BE2C (cell line): ENCODE measurements at regions not wholly inside any gene's neighbourhood (a gene's known extent, or its start where the extent isn't known, plus 50 kb on each side); places are given as distances from the start of the nearest gene placed in this dataset.

ENCODE experiments used
- DNase-seq: peaks from one replicate; pipeline ENCODE4 v3.0.0-alpha.2; 2020
- H3K27me3 ChIP-seq: fragments of 250-450 bp; sonication (Bioruptor Pico); 2 replicates; pipeline ENCODE4 v1.5.1; 2020; ENCODE audit warnings: mild to moderate bottlenecking
- H3K36me3 ChIP-seq: fragments of 250-450 bp; sonication (Bioruptor Pico); 2 replicates; pipeline ENCODE4 v1.5.1; 2020; ENCODE audit warnings: mild to moderate bottlenecking
- H3K4me1 ChIP-seq: fragments of 250-450 bp; sonication (Bioruptor Pico); 2 replicates; pipeline ENCODE4 v1.5.1; 2020
- H3K4me3 ChIP-seq: 2 replicates; pipeline ENCODE4 v1.5.1; 2011; ENCODE audit warnings: low read depth, low read length
- H3K9me3 ChIP-seq: fragments of 250-450 bp; sonication (Bioruptor Pico); 2 replicates; pipeline ENCODE4 v1.5.1; 2020
- TF ChIP-seq, protein P1 (sequence below): IDR thresholded peaks from 2 replicates; pipeline ENCODE4 v1.5.1; 2012; ENCODE audit warnings: mild to moderate bottlenecking, low read depth, low read length

DNA sequence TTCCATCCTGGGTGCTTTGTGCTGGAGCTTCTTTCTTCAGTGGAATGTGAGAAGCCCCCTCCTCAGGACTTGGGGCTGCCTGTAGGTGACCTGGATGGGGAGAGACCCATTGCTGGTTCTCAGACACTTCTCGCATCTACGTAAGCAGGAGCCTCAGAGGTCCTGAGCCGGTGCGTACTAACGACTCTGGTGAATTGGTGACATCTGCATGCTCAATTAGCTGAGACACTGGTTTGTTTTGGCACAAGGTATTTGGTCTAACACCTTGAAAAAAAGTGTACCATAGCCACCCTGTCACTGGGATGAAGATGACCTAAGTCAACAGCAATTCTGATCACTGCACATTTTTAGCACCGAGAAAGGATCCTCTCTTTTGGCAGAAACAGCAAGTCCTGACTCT lies 57.7 kb downstream of the LRRC30 start:
- Histone ChIP-seq H3K4me3 (no peak overlapping the region), H3K4me1 (no peaks in the 10 kb centered on the region), H3K27me3 (no peaks in the 10 kb centered on the region), H3K36me3 (no peaks in the 10 kb centered on the region), H3K9me3 (no peaks in the 10 kb centered on the region)
- DNase-seq, result no peak
- TF ChIP-seq, protein P1, sequence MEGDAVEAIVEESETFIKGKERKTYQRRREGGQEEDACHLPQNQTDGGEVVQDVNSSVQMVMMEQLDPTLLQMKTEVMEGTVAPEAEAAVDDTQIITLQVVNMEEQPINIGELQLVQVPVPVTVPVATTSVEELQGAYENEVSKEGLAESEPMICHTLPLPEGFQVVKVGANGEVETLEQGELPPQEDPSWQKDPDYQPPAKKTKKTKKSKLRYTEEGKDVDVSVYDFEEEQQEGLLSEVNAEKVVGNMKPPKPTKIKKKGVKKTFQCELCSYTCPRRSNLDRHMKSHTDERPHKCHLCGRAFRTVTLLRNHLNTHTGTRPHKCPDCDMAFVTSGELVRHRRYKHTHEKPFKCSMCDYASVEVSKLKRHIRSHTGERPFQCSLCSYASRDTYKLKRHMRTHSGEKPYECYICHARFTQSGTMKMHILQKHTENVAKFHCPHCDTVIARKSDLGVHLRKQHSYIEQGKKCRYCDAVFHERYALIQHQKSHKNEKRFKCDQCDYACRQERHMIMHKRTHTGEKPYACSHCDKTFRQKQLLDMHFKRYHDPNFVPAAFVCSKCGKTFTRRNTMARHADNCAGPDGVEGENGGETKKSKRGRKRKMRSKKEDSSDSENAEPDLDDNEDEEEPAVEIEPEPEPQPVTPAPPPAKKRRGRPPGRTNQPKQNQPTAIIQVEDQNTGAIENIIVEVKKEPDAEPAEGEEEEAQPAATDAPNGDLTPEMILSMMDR, result no peak

DNA sequence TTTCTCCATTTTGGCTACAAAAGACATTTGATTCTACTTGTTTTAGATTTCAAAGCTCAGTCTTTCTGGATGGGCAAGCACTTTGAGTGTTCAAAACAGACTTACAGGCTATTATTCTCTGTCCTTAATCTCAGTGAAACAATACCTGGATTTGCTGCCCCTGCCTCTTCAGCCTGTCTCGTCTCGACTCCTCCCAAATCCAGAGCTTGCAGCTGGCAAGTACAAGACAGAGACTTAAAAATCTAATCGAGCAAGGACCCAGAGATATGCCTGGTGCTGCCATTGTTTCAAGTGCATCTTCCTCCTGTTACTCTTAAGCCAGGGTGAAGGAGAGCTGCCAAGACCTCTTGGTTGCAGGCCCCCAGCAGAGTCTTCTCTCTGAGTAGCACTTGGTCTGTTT lies 59.2 kb downstream of the LRRC30 start:
- no peak overlapping the region for H3K4me3 ChIP-seq
- no peaks in the 10 kb centered on the region for H3K36me3 ChIP-seq
- TF ChIP-seq, protein P1, result no peak
- DNase-seq, result no peak
- H3K9me3 ChIP-seq, result no peaks in the 10 kb centered on the region
- H3K27me3 ChIP-seq, result no peaks in the 10 kb centered on the region
- H3K4me1 ChIP-seq, result no peaks in the 10 kb centered on the region

DNA sequence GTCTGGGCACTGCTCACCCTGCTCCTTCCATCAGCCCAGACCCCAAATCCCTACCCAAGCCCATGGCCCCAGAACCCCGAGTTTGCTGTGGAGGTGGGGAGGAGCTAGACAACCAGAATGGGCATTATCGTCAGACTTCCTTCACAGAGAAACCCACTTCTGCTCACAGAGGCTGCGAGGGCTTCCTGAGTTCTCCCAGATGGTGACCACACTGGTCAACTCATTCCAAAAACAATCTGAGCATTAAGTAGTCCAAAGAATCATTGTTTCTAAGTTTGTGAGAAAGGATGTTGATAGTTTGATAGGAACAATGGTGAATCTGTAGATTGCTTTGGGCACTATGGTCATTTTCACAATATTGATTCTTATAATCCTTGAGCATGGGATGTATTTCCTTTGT lies 60.2 kb downstream of the LRRC30 start:
- H3K9me3 ChIP-seq, result no peaks in the 10 kb centered on the region
- H3K36me3 ChIP-seq, result no peaks in the 10 kb centered on the region
- H3K4me1 ChIP-seq, result no peaks in the 10 kb centered on the region
- H3K4me3 ChIP-seq, result no peak overlapping the region
- no peak for DNase-seq
- TF ChIP-seq, protein P1, result no peak
- H3K27me3 ChIP-seq, result no peaks in the 10 kb centered on the region

DNA sequence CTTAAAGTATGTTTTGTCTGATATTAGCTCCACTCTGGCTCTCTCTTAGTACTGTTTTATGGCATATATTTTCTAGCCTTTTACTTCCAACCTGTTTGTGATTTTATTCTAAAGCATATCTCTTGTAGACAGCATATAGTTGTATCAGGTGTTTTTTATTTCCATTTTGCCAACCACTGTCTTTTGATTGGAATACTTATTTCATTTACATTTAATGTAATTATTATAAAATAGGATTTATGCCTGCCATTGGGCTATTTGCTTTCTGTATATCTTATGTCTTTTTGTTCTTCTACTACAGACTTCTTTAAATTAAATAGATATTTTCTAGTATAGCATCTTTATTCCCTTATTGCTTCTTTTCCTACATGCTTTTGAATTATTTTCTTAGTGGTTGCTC lies 67.3 kb downstream of the LRRC30 start:
- H3K36me3 ChIP-seq, result no peaks in the 10 kb centered on the region
- DNase-seq, result no peak
- no peak overlapping the region for H3K4me3 ChIP-seq
- no peaks in the 10 kb centered on the region for H3K4me1 ChIP-seq
- H3K9me3 ChIP-seq, result no peaks in the 10 kb centered on the region
- TF ChIP-seq, protein P1, result no peak
- H3K27me3 ChIP-seq, result no peaks in the 10 kb centered on the region

DNA sequence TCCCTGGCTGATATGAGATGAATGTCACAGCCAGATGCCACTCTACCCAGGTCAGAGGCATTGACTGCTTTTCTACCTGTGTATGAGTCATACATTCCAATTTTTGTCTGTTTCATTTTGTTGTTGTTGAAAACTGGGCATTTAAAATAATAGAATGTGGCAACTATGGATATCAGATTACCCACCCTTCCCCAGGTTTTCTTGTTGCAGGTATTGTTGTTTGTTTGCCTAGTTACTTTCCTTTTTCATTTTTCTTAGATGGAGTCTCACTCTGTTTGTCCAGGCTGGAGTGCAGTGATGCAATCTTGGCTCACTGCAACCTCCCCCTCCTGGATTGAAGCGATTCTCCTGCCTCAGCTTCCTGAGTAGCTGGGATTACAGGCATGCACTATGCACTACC lies 70.2 kb downstream of the LRRC30 start:
- no peak for DNase-seq
- H3K27me3 ChIP-seq, result no peaks in the 10 kb centered on the region
- TF ChIP-seq, protein P1, result no peak
- no peaks in the 10 kb centered on the region for H3K4me1 ChIP-seq
- H3K9me3 ChIP-seq, result no peaks in the 10 kb centered on the region
- no peaks in the 10 kb centered on the region for H3K36me3 ChIP-seq
- H3K4me3 ChIP-seq, result no peak overlapping the region

DNA sequence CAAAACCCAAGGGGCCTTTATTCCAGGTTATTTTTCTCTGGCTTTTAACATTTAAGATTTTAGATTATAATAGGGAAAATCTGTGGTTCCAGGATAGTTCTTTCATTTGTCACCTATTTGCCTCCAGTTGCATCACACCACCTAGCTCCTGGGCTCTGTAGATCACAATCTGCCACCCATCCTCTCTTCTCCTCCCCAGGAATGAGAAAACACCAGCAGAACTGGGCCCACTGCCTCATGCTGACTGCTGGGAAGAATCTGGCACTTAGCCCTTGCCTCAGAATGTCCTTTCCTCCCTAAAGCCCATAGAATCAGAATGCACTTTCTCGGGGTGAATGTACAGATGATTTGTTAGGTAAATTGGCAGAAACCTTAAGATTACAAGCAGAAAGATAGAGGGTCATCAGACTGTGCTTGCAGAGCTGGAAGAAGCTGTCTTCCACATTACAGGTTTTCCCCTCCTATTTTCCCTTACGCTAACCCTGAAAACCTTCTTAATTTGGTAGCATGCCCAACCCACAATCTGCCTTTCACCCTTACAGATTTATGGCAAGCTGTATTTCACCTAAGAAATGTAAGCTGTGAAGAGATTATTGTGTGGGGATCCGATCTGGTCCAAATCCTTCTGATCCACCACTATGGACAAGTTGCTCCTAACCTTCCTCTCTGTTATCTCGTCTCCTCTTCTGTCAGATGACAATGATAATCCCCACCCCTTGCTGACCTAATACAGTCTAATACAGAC lies 72.6 kb downstream of the LRRC30 start:
- no peaks in the 10 kb centered on the region for H3K9me3 ChIP-seq
- TF ChIP-seq, protein P1, result no peak

More for the DNA sequence above, 72.6 kb downstream of the LRRC30 start:
- no peak for DNase-seq
- no peaks in the 10 kb centered on the region for H3K4me1 ChIP-seq
- no peaks in the 10 kb centered on the region for H3K27me3 ChIP-seq
- no peak overlapping the region for H3K4me3 ChIP-seq
- no peaks in the 10 kb centered on the region for H3K36me3 ChIP-seq
